ENCODE measurements at regions not wholly inside any gene's neighbourhood (a gene's known extent, or its start where the extent isn't known, plus 50 kb on each side); places are given as distances from the start of the nearest gene placed in this dataset.

DNA sequence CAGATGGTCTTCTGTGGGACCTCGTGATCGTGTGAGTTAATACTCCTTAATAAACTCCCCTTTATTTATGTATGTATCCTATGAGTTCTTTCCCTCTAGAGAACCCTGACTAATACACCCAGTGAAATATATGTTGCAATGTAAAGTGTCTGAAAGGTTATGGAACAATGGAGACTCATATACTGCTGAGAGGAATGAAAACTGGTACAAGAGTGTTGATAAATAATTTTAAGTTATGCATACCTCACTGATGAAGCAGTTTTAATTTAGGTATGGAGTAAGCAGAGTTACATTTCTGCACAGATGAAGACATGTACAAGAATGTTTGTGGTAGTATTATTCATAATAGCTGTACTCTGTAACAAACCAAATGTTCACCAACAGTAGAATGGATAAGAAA lies 438.3 kb downstream of the TAF11L14 start:
- H3K79me2 ChIP-seq (replicated peaks; ENCODE audit: insufficient read depth) = no peaks in the 10 kb centered on the region
- no peaks in the 10 kb centered on the region for H3K4me1 ChIP-seq (ENCODE audit: insufficient read depth)
- ATAC-seq (no peak), DNase-seq (ENCODE audit: low spot score) (no peak)
- Mint-ChIP-seq H3K9me3 (no peaks in the 10 kb centered on the region), H3K4me3 (no peak overlapping the region), H3K4me1 (no peaks in the 10 kb centered on the region), H3K27ac (no peak overlapping the region), H3K36me3 (ENCODE audit: low read depth) (no peaks in the 10 kb centered on the region), H3K27me3 (ENCODE audit: insufficient read depth, low read depth, poor library complexity) (no peaks in the 10 kb centered on the region)
- no peaks in the 10 kb centered on the region for H3K9me2 ChIP-seq (ENCODE audit: insufficient read depth)
- H3F3A ChIP-seq (replicated peaks; ENCODE audit: low read depth) = no peaks in the 10 kb centered on the region
- no peaks in the 10 kb centered on the region for H4K20me1 ChIP-seq (replicated peaks; ENCODE audit: insufficient read depth)
- no peaks in the 10 kb centered on the region for H3K27me3 ChIP-seq (ENCODE audit: insufficient read depth)
- TF ChIP-seq EZH2phosphoT487 (IDR thresholded peaks at IDR 0.05; ENCODE audit: unreplicated experiment) (no peak), ZNF114 (CRISPR knock-in tag; IDR thresholded peaks at IDR 0.05) (no peak)
- H2AFZ ChIP-seq = no peak overlapping the region
- H3K27ac ChIP-seq (ENCODE audit: low read depth) = no peak overlapping the region
- no peak overlapping the region for H3K4me3 ChIP-seq
- H3K36me3 ChIP-seq (ENCODE audit: insufficient read depth) = no peaks in the 10 kb centered on the region
- no peak overlapping the region for H3K4me2 ChIP-seq

GRCh38 chr5:18074961-18075360 lies 440.7 kb downstream of the TAF11L14 start:
- Mint-ChIP-seq H3K4me3 (no peak overlapping the region), H3K9me3 (no peaks in the 10 kb centered on the region), H3K27me3 (ENCODE audit: insufficient read depth, low read depth, poor library complexity) (no peaks in the 10 kb centered on the region), H3K27ac (no peak overlapping the region), H3K36me3 (ENCODE audit: low read depth) (no peaks in the 10 kb centered on the region), H3K4me1 (no peaks in the 10 kb centered on the region)
- no peaks in the 10 kb centered on the region for H3F3A ChIP-seq (replicated peaks; ENCODE audit: low read depth)
- no peaks in the 10 kb centered on the region for H3K4me1 ChIP-seq (ENCODE audit: insufficient read depth)
- no peaks in the 10 kb centered on the region for H3K9me2 ChIP-seq (ENCODE audit: insufficient read depth)
- no peak overlapping the region for H3K4me3 ChIP-seq
- no peaks in the 10 kb centered on the region for H3K36me3 ChIP-seq (ENCODE audit: insufficient read depth)
- H4K20me1 ChIP-seq (replicated peaks; ENCODE audit: insufficient read depth) = no peaks in the 10 kb centered on the region
- no peak overlapping the region for H3K27ac ChIP-seq (ENCODE audit: low read depth)
- DNase-seq (ENCODE audit: low spot score) (no peak), ATAC-seq (no peak)
- no peak overlapping the region for H3K4me2 ChIP-seq
- H2AFZ ChIP-seq = no peak overlapping the region
- H3K27me3 ChIP-seq (ENCODE audit: insufficient read depth) = no peaks in the 10 kb centered on the region
- H3K79me2 ChIP-seq (replicated peaks; ENCODE audit: insufficient read depth) = no peaks in the 10 kb centered on the region
- TF ChIP-seq JUNB (IDR thresholded peaks at IDR 0.05; ENCODE audit: unreplicated experiment) (no peak), ZNF331 (CRISPR knock-in tag; IDR thresholded peaks at IDR 0.05; ENCODE audit: low read depth) (no peak), ZNF114 (CRISPR knock-in tag; IDR thresholded peaks at IDR 0.05) (no peak), POLR2AphosphoS5 (IDR thresholded peaks at IDR 0.05; ENCODE audit: low read depth) (no peak), STAT1 (IDR thresholded peaks at IDR 0.05; ENCODE audit: unreplicated experiment) (no peak), EZH2 (IDR thresholded peaks at IDR 0.05; ENCODE audit: low read depth, unreplicated experiment) (no peak)
- TF ChIP-seq, protein P1, sequence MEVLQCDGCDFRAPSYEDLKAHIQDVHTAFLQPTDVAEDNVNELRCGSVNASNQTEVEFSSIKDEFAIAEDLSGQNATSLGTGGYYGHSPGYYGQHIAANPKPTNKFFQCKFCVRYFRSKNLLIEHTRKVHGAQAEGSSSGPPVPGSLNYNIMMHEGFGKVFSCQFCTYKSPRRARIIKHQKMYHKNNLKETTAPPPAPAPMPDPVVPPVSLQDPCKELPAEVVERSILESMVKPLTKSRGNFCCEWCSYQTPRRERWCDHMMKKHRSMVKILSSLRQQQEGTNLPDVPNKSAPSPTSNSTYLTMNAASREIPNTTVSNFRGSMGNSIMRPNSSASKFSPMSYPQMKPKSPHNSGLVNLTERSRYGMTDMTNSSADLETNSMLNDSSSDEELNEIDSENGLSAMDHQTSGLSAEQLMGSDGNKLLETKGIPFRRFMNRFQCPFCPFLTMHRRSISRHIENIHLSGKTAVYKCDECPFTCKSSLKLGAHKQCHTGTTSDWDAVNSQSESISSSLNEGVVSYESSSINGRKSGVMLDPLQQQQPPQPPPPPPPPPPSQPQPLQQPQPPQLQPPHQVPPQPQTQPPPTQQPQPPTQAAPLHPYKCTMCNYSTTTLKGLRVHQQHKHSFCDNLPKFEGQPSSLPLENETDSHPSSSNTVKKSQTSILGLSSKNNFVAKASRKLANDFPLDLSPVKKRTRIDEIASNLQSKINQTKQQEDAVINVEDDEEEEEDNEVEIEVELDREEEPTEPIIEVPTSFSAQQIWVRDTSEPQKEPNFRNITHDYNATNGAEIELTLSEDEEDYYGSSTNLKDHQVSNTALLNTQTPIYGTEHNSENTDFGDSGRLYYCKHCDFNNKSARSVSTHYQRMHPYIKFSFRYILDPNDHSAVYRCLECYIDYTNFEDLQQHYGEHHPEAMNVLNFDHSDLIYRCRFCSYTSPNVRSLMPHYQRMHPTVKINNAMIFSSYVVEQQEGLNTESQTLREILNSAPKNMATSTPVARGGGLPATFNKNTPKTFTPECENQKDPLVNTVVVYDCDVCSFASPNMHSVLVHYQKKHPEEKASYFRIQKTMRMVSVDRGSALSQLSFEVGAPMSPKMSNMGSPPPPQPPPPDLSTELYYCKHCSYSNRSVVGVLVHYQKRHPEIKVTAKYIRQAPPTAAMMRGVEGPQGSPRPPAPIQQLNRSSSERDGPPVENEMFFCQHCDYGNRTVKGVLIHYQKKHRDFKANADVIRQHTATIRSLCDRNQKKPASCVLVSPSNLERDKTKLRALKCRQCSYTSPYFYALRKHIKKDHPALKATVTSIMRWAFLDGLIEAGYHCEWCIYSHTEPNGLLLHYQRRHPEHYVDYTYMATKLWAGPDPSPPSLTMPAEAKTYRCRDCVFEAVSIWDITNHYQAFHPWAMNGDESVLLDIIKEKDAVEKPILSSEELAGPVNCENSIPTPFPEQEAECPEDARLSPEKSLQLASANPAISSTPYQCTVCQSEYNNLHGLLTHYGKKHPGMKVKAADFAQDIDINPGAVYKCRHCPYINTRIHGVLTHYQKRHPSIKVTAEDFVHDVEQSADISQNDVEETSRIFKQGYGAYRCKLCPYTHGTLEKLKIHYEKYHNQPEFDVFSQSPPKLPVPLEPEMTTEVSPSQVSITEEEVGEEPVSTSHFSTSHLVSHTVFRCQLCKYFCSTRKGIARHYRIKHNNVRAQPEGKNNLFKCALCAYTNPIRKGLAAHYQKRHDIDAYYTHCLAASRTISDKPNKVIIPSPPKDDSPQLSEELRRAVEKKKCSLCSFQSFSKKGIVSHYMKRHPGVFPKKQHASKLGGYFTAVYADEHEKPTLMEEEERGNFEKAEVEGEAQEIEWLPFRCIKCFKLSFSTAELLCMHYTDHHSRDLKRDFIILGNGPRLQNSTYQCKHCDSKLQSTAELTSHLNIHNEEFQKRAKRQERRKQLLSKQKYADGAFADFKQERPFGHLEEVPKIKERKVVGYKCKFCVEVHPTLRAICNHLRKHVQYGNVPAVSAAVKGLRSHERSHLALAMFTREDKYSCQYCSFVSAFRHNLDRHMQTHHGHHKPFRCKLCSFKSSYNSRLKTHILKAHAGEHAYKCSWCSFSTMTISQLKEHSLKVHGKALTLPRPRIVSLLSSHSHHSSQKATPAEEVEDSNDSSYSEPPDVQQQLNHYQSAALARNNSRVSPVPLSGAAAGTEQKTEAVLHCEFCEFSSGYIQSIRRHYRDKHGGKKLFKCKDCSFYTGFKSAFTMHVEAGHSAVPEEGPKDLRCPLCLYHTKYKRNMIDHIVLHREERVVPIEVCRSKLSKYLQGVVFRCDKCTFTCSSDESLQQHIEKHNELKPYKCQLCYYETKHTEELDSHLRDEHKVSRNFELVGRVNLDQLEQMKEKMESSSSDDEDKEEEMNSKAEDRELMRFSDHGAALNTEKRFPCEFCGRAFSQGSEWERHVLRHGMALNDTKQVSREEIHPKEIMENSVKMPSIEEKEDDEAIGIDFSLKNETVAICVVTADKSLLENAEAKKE (CRISPR knock-in tag; IDR thresholded peaks at IDR 0.05) = no peak
- TF ChIP-seq, protein P2, sequence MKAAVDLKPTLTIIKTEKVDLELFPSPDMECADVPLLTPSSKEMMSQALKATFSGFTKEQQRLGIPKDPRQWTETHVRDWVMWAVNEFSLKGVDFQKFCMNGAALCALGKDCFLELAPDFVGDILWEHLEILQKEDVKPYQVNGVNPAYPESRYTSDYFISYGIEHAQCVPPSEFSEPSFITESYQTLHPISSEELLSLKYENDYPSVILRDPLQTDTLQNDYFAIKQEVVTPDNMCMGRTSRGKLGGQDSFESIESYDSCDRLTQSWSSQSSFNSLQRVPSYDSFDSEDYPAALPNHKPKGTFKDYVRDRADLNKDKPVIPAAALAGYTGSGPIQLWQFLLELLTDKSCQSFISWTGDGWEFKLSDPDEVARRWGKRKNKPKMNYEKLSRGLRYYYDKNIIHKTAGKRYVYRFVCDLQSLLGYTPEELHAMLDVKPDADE (IDR thresholded peaks at IDR 0.05) = no peak
- TF ChIP-seq, protein P3, sequence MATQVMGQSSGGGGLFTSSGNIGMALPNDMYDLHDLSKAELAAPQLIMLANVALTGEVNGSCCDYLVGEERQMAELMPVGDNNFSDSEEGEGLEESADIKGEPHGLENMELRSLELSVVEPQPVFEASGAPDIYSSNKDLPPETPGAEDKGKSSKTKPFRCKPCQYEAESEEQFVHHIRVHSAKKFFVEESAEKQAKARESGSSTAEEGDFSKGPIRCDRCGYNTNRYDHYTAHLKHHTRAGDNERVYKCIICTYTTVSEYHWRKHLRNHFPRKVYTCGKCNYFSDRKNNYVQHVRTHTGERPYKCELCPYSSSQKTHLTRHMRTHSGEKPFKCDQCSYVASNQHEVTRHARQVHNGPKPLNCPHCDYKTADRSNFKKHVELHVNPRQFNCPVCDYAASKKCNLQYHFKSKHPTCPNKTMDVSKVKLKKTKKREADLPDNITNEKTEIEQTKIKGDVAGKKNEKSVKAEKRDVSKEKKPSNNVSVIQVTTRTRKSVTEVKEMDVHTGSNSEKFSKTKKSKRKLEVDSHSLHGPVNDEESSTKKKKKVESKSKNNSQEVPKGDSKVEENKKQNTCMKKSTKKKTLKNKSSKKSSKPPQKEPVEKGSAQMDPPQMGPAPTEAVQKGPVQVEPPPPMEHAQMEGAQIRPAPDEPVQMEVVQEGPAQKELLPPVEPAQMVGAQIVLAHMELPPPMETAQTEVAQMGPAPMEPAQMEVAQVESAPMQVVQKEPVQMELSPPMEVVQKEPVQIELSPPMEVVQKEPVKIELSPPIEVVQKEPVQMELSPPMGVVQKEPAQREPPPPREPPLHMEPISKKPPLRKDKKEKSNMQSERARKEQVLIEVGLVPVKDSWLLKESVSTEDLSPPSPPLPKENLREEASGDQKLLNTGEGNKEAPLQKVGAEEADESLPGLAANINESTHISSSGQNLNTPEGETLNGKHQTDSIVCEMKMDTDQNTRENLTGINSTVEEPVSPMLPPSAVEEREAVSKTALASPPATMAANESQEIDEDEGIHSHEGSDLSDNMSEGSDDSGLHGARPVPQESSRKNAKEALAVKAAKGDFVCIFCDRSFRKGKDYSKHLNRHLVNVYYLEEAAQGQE (IDR thresholded peaks at IDR 0.05; ENCODE audit: unreplicated experiment) = no peak
